GM18498 (cell line): ENCODE measurements at regions not wholly inside any gene's neighbourhood (a gene's known extent, or its start where the extent isn't known, plus 50 kb on each side); places are given as distances from the start of the nearest gene placed in this dataset.
A peak's percentile ranks its signal among the peaks of the same experiment; 100 is the strongest.
"Not testable (repeated sequence)": the region's sequence is repeated elsewhere in the genome, so short reads cannot be mapped to it uniquely, and the experiment has no call there.

Source experiments
- ATAC-seq: cut with Tn5 transposase; IDR thresholded peaks from one replicate; pipeline ENCODE4 v1.9.1; 2021; ENCODE audit warnings: mild to moderate bottlenecking, moderate library complexity; ENCODE audit not compliant: unreplicated experiment

DNA sequence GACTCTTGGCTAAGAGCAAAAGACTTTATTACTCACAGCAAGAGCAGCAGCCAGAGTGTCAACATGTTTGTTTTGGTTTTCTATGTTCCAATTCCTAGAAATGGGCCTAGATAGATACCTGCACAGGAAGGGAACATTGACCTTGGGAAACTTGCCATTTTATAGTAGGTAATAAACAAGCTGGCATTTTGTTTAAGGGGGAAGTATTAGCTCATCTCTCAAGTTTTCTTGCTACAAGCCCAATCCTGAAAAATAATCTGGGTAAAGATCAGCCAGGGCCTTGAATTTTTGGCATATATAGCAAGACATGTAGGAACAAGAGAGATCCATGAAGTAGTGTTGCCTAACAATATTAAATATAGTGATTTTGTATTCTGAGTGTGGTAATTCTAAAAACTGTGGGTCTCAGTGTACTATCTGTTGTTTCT lies 51.4 kb upstream of the RGL1 start:
- no peak for ATAC-seq

DNA sequence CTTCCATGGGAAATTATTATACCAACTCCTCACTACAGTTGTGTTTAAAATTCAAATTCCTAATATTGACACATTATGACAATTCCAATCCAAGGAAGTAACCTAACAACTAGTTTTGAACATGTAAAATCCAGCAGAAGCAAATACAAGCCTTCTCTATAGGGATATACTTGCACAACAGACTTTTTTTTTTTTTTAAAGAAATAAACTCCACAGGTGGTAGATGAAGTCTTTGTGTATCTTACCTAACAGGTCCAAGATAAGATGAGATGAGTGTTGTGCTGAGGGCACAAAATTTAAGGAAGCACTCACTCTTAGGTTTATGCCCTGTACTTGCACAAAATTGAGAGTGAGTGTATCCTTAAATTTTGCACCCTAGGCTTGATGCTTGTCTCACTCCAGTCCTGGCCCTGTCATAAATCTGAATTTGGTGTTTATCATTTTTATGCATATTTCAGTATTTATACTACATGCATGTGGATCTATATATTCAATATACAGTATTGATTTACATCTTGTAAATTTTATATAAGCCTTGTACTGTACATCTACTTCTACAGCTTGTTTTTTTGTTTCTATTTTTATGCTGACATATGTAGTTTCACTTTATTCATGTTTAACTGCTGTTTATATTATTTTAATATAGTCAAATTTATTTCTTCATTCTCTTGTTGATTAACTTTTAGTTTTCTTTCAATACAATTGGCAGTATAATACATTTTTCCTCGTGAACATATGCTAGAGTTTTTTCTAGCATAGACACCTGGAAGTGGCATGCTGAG lies 60.6 kb upstream of the RGL1 start:
- ATAC-seq: no peak

DNA sequence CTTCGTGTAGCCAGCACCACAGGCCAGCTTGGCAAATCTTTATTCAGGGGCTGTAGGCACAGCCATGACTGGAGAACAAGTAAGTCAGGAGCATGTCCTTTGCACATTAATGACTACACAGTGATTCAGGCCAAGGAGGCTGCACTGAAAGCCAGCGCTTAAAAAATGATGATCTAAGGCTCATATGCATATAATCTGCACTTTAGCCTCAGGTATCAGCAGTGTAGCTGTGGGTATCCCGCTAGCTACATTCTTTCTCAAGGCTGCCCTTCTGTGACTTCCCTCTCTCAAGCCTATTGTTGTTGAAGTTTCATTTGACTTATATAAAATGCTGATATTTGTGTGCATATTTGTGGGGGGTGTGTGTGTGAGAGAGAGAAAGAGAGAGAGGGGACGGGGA lies 62.6 kb upstream of the RGL1 start:
- ATAC-seq: no peak

DNA sequence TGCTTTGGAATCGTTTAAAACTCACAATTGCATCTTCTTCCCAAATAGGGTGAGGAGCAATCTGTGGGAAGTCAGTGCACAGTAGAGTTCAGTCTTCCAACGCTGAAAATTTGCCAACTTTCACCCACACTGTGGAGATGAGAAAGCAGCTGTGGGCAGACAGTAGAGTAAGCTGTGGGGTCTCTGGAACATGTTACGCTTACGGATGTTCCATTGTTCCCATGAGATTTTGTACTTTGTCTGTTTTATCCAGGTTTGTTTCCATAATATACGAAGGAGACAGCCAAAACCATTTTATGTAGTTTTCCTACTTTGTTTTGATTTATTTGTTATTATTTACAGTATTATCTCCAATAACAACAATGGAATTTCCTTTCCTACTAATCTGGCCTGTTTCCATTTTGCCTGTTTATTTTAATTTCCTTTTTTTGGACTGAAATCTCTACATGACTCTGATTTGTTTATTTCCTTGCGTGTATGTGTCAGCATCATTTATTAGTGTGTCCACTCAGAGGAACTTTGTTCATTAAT lies 65.1 kb upstream of the RGL1 start:
- ATAC-seq: no peak

DNA sequence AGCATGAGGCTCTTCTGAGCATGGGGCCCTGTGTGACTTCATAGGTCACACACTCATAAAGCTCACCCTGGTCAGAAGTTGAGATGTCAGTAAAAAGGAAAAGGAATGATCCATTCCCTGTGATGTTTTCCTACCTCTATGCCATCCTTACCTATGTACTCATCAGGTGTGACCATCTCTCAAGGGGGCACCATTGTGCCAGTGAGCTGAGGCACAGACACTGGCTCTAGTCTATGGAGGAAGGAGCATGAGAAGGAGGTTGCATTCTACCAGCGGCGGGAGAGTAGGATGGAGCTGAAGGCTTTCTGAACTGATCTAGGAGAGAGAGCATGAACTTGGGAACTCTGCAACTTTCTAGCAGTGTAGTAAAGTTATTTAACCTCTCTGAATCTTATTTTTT lies 65.8 kb upstream of the RGL1 start:
- no peak for ATAC-seq

DNA sequence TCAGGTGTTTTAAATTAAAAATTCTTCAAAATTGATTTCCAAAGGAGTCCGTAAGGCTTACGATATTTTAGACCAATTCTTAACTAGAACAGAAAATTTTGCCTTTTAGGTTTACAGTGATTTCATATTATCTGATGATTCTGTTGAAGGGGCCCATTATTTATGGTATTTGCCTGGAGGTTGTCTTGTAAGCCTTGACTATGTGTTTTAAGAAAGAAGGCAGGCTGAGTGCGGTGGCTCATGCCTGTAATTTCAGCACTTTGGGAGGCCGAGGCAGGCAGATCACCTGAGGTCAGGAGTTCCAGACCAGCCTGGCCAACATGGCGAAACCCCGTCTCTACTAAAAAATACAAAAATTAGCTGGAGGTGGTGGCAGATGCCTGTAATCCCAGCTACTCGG lies 67.0 kb upstream of the RGL1 start:
- ATAC-seq: not testable (repeated sequence)

DNA sequence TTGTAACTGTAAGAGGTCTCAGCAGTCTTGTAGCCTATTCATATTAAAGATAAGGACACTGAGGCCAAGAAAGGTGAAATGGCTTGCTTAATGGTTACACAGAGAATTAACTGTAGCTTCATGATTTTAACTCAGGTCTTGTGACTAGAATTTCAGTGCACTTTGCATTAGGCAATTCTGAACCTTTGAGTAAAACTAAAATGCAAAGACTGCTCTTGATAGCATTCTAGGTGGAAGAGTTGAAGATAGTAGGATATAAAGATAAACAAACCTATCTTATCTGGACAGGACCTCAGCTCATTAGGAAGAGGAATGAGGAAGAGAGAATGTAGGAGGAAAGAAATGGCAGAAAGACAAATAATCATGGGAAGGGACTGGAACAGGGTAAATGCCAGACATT lies 68.6 kb upstream of the RGL1 start:
- ATAC-seq: no peak

DNA sequence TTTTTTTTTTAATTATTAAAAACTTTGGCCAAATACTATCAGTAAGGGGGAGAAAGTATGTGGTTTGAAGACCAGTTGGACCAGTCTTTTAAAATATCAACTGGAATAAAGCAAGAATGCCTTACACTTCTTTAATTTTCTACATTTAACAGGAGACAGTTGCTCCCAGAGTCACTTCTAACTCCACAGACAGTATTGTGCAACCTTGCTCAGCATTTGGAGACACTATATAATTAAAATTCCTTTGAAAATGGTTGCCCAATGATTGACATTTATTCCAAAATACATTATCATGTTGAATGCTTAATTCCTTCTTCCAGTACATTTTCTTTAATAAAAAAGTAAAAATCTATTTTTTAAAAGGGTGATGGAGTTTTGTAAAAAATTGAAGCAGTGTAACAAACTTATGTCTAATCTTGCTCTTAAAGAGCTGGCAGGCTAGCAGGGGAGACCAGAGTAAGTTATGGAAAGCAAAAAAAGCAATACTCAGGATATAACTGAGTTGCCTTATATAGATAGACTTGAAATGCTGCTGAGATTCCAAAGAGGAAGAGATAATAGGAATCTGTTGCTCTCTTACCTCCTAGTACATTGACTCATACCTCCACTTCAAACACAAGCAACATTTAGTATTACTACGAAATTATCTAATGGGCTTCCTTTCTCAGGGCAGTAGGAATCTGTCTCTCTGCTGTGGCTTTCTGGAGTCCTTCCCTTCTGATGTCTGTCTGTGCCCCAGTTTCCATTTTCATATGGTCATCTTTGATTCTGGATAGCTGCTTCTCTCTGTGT lies 69.7 kb upstream of the RGL1 start:
- no peak for ATAC-seq

DNA sequence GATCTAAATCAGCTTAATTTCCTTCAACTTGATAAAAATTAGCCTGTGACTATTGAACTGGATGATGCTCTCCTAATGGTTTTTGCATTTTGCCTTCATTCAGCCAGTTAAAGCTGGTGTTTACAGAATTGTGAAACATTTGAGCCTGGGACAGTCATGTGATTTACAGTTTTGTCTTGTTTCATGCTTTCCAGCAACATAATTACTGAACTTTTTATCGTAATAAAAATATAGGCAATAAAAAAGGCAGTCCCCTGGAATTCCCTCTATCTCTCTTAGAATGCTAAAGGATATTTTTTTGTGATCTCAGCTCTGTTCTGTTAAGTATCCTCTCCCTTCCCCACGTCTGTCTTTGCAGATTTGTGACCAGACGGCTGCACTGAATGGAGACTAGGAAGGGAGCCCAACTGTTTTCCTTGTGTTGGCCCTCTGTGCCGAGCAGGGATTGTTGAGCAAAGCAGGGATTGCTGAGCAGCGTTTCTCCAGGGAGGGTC lies 70.3 kb upstream of the RGL1 start:
- no peak for ATAC-seq

DNA sequence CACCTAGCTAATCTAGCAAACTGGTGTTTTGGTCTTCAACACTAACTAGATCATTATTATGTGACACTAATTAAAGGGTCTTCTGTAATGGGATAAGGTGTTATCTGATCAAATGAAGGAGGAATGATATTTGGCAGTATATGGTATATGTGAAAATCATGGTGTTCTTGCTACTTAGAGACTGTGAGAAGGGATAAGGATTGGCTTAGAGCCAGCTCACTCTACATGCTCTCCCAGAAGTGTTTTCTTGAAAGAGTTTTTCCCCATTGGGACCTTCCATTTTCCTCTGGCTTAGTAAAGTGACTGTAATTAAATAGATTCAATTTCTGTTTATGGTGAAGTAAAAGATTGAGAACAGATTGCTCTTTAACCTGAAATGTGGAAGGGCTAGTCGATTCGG lies 71.2 kb upstream of the RGL1 start:
- ATAC-seq: no peak

DNA sequence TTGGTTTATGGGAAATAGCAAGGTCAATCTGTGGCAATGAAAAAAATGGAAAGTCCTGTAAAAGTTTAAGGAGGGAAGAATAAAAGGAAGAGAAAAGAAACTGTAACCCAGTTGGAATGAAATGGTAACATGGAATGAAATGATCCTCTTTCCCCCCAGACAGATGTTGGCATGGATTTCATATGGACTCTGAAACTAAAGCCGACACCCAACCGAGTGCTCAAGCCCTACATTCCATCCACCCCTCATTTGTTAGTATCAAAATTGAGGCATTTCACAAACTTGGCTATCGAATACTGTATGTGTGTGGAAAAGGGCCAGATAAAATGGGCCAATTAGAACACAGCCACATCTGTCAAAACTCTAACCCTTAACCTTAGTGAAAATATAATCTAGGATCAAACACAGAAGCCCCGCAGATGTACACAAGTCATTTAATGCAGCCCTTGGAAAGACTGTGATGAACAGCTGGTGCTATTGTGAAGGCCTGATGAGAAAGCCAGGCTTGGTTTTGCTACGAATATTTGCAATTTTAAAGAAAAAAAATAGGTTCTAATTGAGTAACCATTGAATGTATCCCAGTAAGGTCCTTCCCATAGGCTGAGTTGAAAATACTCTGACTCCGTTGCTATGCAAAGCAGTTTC lies 72.6 kb upstream of the RGL1 start:
- ATAC-seq: no peak

DNA sequence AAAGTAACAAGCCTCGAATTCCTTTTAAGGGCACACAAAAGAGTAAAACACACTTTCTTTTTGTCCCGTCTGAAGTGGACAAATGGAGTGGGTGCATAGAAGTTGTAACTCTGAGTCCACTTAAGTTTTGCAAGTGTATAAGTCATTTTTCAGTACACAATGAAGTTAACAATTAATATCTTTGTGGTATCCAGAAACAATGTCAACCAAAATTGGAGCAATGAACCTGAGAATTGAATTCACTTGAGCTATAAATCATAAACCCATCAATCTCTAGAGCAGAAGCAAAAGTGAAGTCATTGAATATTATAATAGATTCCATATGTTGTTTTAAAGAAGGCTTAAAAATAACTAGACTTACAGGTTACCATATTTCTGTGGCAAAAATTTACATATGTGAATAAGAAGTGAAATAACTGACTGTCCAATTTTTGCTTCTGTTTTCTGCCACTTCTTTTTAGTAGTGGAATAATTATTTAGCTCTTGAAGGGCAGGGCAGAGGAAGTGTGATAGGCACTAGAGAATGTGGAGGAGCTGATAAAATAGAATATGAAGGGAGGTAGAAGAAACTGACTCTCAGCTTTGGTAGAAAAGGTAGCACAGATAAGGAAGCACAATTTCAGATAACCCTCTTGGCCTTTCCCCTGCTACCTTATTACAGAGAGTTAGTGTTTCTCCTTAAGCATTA lies 73.9 kb upstream of the RGL1 start:
- ATAC-seq: peak; percentile 56

DNA sequence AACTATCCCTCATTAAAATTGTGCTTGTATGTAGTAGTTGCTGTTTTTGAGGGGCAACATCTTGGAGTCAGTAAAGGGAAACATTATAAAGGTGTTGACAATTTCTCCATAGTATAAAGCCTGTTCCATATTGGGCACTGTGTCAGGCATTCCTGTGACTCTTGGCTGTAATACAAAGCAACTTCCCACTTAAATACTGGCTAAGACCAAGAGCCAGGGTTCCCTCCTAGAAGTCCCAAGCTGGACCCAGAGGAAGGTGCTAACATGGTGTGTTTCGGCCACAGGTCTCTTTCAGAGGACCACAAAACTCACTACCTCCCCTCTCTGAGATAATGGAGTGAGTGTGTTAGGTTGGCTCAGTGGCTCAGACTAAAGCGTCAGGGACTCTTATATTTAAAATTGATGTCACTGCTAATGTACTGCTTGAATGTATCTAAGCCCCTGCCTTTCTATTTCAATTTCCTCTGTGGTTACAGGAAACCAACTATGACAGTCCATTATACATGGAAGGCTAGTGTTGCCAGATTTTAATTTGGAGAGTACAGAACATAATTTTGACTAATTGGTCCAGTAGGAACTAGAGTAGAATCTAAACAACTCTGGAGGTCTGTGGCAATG lies 74.7 kb upstream of the RGL1 start:
- peak; percentile 45 for ATAC-seq

DNA sequence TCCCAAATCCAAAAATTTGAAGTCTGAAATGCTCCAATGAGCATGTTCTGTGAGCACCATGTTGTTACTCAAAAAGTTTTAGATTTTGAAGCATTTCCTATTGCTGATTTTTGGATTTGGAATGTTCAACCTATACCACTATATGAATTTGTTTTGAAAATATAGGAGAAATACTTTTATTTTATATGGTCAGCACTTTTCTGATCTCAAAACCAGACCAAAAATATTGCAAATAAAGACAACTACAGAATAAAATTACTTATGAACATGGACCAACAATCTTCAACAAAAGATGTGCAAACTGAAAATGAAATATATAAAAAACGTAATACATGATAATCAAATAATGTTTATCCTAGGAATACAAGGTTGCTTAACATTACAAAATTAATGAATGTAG lies 73.7 kb upstream of the APOBEC4 start:
- no peak for ATAC-seq

DNA sequence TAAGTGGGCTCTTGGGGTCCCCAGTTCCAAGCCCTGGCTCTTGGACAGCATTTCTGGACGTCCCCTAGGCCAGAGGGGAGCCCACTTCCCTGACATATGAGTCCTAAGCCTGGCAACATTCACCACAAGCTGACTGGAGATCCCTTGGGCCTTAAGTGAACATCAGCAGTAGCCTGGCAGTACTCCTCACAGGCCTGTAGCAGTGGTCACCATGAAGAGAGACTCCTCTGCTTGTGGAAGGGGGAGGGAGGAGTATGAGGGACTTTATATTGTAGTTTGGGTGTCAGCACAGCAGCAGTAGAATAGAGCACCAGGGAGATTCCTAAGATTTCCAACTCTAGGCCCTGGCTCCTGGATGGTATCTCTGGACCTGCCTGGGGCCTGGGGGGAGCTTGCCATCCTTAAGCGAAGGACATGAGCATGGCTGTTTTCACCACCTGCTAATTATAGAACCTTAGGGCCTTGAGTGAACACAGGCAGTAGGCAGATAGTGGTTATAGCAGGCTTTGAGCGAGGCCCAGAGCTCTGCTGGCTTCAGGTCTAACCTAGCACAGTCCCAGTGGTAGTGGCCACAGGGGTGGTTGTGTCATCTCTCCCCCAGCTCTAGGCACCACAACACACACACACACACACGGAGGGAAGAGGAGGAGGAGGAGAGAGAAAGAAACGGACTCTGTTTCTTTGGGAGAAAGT lies 71.4 kb upstream of the APOBEC4 start:
- ATAC-seq: no peak

DNA sequence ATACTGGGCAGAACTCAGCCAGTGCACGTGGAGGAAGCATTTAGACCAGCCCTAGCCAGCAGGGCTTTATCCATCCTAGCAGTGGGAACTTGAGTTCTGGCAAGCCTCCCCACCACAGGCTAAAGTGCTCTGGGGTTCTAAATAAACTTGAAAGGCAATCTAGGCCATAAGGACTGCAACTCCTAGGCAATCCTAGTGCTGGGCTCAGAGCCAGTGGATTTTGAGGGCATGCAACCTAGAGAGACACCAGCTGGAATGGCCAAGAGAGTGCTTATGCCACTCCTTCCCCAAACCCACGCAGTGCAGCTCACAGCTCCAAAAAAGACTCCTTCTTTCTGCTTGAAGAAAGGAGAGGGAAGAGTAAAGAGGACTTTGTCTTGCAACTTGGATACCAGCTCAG lies 70.5 kb upstream of the APOBEC4 start:
- ATAC-seq: no peak

DNA sequence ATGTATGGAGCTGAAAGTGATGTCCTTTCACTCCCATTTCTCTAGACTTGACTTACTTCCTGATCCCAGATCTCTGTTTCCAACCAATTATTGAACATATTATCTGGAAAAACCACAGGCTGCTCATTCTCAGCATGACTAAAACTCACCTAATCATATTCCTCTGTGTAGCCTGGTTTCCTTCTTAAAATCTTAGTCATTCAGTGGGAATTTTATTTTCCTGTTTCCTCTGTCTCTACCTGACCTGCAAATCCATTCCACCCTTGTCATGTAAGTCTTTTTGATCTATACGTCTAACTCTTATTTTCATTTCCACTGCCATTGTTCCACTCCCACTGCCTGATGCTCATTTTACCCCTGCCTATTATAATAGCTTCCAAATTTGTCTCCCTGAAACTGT lies 67.9 kb upstream of the APOBEC4 start:
- no peak for ATAC-seq

DNA sequence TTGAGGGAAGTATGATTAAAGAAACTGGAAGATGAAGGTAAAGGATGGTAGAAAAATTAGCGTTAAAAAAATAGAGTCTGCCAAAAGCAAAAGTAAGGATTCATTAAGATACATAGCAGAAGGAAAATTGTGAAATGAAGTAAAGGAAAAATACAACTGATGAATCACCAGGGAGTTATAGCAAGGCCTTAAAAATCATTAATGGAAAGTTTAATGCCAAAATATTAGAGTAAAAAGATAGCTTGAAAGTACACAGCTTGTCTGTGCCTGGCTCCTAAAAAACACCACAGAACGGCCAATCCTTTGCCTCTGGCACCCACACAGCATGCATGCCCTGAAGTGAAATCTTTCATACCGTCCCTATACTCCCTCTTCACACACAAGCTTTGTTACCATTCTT lies 66.9 kb upstream of the APOBEC4 start:
- no peak for ATAC-seq

DNA sequence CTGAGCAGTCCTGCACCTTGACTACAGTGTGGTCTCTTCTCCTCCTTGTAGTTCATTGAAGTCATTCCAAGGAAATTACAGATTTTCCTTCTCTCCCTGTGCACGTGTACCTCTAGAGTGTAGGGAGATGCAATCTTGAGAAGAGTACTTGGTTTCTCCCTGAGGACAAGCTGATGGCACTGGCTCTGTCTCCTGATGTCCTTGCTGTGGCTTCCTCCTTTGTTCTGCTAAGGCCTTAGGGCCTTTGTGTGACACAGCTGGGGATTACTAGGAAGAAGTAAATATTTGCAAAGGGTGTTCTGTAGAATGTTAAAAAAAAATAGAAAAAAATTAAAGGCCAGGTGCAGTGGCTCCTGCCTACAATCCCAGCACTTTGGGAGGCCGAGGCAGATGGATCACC lies 66.2 kb upstream of the APOBEC4 start:
- no peak for ATAC-seq

DNA sequence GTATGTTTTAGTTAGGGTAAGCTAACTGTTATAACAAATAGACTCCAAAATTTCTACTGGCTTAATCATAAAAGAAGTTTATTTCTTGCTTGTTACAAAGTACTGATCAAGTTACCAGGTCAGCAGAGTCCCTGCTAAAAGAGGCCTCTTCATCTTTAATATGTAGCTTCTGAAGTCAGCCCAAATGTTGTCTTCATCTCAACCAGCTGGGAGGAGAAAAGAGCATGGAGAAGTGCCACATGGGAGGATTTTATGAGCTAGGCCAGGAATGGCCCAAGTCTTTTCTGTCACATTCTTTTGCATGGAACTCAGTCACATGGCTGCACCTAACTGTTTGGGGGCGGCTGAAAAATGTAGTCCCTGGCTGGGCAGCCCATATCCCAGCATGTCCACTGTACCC lies 63.2 kb upstream of the APOBEC4 start:
- ATAC-seq: no peak
